Tibial artery (tissue), 4 donors: ENCODE measurements at regions not wholly inside any gene's neighbourhood (a gene's known extent, or its start where the extent isn't known, plus 50 kb on each side); places are given as distances from the start of the nearest gene placed in this dataset.

Experiments used
- DNase-seq, 2 donors: peaks; one replicate each; pipeline ENCODE4 v3.0.0-alpha.2; 2019
- H3K27ac ChIP-seq, 2 donors: fragments of 200-600 bp; sonication (generic) in 1 of 2; 1 replicate in 1 of 2; 2 replicates in 1 of 2; pipeline ENCODE4 v1.5.1; 2018 to 2019; ENCODE audit warnings: mild to moderate bottlenecking in 1 of 2
- H3K27me3 ChIP-seq, 2 donors: fragments of 200-600 bp; sonication (generic) in 1 of 2; one replicate each; pipeline versions ENCODE4 v1.5.1 to v1.6.0; 2016 to 2019
- H3K36me3 ChIP-seq, 3 donors: fragments of 200-600 bp; sonication (generic) in 2 of 3; one replicate each; pipeline ENCODE4 v1.5.1; 2016 to 2019; ENCODE audit warnings: mild to moderate bottlenecking in 2 of 3
- H3K4me1 ChIP-seq, 4 donors: fragments of 200-600 bp; sonication (generic) in 2 of 4; 1 replicate in 3 of 4; 2 replicates in 1 of 4; pipeline ENCODE4 v1.5.1; 2016 to 2019
- H3K4me3 ChIP-seq, 2 donors: fragments of 200-600 bp; sonication (generic) in 1 of 2; 1 replicate in 1 of 2; 2 replicates in 1 of 2; pipeline ENCODE4 v1.5.1; 2018 to 2019; ENCODE audit warnings: mild to moderate bottlenecking in 2 of 2
- H3K9me3 ChIP-seq, 3 donors: fragments of 200-600 bp; sonication (generic) in 1 of 3; one replicate each; pipeline ENCODE4 v1.5.1; 2016 to 2019
- intact Hi-C: fragments of 100-400 bp; cut with DNase I; formaldehyde crosslinking; loops from one replicate; pipeline ENCODE4 v1.15.0; 2023; ENCODE audit warnings: low total_unique reads
- TF ChIP-seq, protein P1 (sequence below), 2 experiments: fragments of 200-600 bp in 1 of 2; fragments of 450-650 bp in 1 of 2; IDR thresholded peaks; one replicate each; pipeline ENCODE4 v1.5.1; 2017 to 2019; ENCODE audit warnings: antibody characterized with exemption in 2 of 2, mild to moderate bottlenecking in 1 of 2, moderate library complexity in 1 of 2

DNA sequence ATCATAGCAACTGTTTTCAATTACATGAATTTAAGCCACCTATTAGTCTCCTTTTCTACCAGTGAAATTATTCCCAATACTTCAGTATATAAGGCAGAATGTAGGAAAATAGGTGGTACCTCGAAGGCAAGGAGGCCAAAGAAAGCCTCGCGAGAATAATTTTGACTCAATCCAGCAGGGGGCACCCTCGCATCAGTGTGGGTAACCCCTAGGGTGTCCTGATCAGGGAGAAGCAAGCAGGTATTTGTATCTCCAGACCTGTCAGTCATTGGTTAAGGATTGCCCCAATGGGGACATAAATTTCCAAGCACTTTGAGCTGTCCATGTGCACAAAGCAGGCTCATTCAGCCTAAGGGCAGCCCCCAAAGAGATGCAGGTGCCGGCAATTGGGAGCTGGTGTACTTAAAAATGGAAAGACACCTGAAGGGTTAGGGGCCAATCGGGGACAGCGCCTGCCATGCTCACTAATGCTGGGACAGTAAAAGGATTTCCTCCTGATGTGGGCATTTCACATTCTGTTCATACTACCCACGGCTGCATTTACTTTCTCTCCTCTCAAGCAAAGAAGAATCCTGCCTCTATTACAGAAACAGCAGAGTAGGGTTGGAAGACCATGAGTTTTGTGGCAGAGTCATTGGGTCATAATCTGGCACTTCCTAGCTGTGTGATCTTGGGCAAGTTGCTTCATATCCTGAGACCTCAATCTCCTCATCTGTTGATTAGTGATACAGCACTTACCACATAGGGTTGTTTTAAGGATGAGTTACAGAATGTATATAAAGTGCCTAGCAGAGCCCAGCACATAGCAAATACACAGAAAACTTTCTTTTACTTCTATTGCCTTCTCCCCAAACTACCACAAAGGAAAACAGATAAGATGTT, 136.1 kb downstream of the ICOS start:
- no peaks in the 10 kb centered on the region for H3K27me3 ChIP-seq
- no peaks in the 10 kb centered on the region for H3K36me3 ChIP-seq
- H3K9me3 ChIP-seq = no peaks in the 10 kb centered on the region
- H3K27ac ChIP-seq = no peak overlapping the region
- intact Hi-C loops = no loop called here
- TF ChIP-seq, protein P1, sequence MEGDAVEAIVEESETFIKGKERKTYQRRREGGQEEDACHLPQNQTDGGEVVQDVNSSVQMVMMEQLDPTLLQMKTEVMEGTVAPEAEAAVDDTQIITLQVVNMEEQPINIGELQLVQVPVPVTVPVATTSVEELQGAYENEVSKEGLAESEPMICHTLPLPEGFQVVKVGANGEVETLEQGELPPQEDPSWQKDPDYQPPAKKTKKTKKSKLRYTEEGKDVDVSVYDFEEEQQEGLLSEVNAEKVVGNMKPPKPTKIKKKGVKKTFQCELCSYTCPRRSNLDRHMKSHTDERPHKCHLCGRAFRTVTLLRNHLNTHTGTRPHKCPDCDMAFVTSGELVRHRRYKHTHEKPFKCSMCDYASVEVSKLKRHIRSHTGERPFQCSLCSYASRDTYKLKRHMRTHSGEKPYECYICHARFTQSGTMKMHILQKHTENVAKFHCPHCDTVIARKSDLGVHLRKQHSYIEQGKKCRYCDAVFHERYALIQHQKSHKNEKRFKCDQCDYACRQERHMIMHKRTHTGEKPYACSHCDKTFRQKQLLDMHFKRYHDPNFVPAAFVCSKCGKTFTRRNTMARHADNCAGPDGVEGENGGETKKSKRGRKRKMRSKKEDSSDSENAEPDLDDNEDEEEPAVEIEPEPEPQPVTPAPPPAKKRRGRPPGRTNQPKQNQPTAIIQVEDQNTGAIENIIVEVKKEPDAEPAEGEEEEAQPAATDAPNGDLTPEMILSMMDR (IDR thresholded peaks at IDR 0.05) = peak; percentile 15 to 25
- no peak overlapping the region for H3K4me3 ChIP-seq
- no peak for DNase-seq
- H3K4me1 ChIP-seq = no peaks in the 10 kb centered on the region

DNA sequence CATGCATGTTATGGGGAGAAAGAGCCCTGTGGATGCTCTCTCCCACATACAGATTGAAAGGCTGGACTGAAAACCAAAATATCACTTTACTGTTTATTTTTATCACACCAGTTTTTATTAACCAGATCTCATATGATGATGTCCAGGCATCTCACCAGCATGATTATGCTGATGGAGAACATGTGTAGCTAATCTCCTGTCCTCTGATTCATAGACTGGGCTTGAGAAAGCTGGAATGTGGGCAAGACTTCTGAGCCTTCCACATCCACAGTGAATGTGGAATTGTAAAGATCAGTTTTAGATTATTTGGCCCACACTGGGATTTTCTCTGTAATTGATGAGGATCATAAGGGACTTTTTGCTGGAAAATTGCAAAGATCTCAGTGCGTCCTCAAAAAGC, 137.9 kb downstream of the ICOS start:
- intact Hi-C loops = no loop called here
- DNase-seq = no peak

DNA sequence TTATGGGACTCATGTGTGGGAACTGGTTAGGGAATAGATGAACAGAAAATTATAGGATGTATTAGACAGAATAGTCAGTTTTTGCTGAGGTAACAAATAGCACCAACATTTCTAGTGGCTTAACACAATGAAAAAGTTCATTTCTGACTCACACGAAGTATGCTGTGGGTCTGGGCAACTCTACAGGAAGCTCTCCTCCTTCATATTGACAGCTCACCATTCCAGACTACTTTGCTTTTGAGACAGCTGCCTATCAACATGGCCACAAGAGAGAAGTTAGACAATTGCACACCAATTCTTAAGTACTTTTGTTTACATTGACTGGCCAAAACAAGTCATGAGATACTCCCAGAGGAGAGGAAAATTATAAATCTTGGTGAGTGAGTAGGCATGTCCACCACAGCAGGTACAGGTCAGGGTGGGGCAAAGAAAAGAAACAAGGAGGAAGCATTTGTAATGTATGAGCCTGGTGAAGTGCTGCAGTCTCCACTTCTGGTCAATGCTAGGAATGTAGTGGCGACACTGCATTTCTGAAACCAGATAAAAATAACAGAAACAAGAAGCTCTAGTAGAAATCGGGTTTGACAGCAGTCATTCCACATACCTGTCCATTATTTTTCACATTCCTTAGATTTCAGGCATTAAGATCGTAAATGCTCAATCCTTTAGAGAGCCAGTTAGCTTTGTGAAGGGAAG, 141.6 kb downstream of the ICOS start:
- Histone ChIP-seq H3K4me3 (no peak overlapping the region), H3K4me1 (no peaks in the 10 kb centered on the region), H3K27ac (no peak overlapping the region), H3K27me3 (no peaks in the 10 kb centered on the region), H3K36me3 (no peaks in the 10 kb centered on the region), H3K9me3 (no peaks in the 10 kb centered on the region)
- no peak for DNase-seq
- TF ChIP-seq, protein P1 (IDR thresholded peaks at IDR 0.05) = no peak
- intact Hi-C loops = no loop called here

More for the DNA sequence above, 137.9 kb downstream of the ICOS start:
- Histone ChIP-seq H3K36me3 (no peaks in the 10 kb centered on the region), H3K9me3 (no peaks in the 10 kb centered on the region), H3K27me3 (no peaks in the 10 kb centered on the region), H3K4me1 (no peaks in the 10 kb centered on the region), H3K4me3 (no peak overlapping the region), H3K27ac (no peak overlapping the region)
- TF ChIP-seq, protein P1 (IDR thresholded peaks at IDR 0.05) = no peak

DNA sequence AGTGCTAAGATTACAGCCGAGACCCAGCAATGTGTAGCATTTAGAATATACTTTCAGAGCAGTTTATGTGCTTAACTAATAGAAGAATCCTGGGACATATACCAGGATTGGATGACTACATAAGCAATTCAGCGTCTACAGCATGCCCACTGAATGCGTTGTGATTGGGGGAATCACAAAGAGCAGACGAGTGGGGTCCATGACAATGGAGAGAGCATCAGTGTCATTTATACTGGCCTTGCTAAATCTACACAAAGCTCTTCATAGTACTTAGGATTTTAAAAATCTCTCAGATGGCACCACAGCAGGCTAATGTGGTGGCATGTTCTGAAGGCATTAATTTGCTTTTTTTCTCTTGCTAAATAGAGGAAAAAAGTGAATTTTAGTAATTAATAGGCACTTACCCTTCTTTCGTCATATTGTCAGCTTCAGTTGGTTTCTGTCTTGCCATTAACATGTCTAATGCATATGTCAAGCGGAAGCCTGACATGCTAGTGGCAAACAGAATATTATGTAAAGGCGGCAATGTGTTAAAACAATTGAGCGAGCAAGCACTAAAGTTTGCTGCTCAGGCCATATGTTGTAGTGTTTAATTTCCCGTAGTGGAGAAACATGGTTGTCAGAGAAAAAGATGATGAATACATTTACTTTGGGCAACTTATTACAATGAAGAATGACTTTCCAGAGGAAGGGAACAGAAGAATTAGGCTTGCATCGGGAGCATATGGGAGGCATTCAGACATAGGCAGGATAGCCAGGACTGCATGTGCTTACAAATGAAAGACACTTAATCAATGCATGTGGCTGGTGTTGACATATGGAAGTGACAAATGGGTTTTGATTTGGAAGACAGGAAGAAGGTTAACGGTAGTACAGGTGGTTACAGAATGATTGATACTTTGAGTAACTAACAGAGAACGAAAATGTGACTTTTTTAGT, 145.2 kb downstream of the ICOS start:
- H3K27ac ChIP-seq = no peak overlapping the region
- no peak for DNase-seq
- TF ChIP-seq, protein P1 (IDR thresholded peaks at IDR 0.05) = no peak

DNA sequence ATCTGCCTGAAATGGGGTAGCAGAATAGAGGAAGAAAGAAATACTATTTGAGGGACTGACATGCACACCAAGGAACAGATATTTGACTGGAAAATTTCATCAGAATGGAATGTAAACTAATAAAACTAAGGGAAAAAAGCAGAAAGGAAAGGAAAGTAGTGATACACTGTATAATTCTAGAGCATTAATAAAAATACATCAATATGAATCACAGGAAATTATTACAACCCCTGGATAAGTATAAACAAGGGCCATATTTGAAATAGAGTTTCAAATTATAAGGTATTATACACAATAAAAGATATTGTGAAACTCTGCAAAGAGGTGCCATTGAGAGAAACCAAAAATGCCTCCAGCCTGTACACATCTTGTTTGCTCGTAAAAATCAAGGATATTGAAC, 149.6 kb downstream of the ICOS start:
- H3K36me3 ChIP-seq = no peaks in the 10 kb centered on the region
- TF ChIP-seq, protein P1 (IDR thresholded peaks at IDR 0.05) = no peak
- H3K27ac ChIP-seq = no peak overlapping the region
- no peak for DNase-seq
- H3K4me3 ChIP-seq = no peak overlapping the region
- H3K4me1 ChIP-seq = no peaks in the 10 kb centered on the region
- no peaks in the 10 kb centered on the region for H3K9me3 ChIP-seq
- intact Hi-C loops = no loop called here
- no peaks in the 10 kb centered on the region for H3K27me3 ChIP-seq

More for the DNA sequence above, 145.2 kb downstream of the ICOS start:
- no peaks in the 10 kb centered on the region for H3K27me3 ChIP-seq
- H3K4me3 ChIP-seq = no peak overlapping the region
- H3K36me3 ChIP-seq = no peaks in the 10 kb centered on the region
- H3K9me3 ChIP-seq = no peaks in the 10 kb centered on the region
- intact Hi-C loops = no loop called here
- H3K4me1 ChIP-seq = no peaks in the 10 kb centered on the region
